PC-3 (cell line): ENCODE measurements at regions not wholly inside any gene's neighbourhood (a gene's known extent, or its start where the extent isn't known, plus 50 kb on each side); places are given as distances from the start of the nearest gene placed in this dataset.
A peak's percentile ranks its signal among the peaks of the same experiment; 100 is the strongest.

Experiments used
- ATAC-seq: fragments of 200-7000 bp; cut with Tn5 transposase; 2 replicates; pipeline ENCODE4 v1.9.1; 2020; ENCODE audit warnings: mild to moderate bottlenecking, moderate library complexity
- BruUV-seq: library from RNA; stranded (reverse); fragments of 400-500 nt; replicated peaks from 2 replicates; lab custom pipeline; 2021; lab: Mats Ljungman, UMichigan
- CTCF ChIA-PET: fragments of 300-600 bp; sonication (Branson Sonifier 250); formaldehyde crosslinking; loops from one replicate; lab custom pipeline; 2022; ENCODE audit warnings: antibody characterized with exemption; lab: Charles Lee
- POLR2A ChIA-PET: fragments of 300-600 bp; sonication (Branson Sonifier 250); formaldehyde crosslinking; loops from one replicate; lab custom pipeline; 2022; ENCODE audit warnings: antibody characterized with exemption; ENCODE audit not compliant: unreplicated experiment; lab: Charles Lee
- DNase-seq: peaks from one replicate; pipeline ENCODE4 v3.0.0-alpha.2; 2015
- H2AFZ ChIP-seq: fragments of 300-600 bp; sonication (generic); 2 replicates; pipeline ENCODE4 v1.6.0; 2016; ENCODE audit warnings: antibody characterized with exemption, low read length
- H3F3A ChIP-seq: fragments of 300-600 bp; sonication (generic); one replicate; pipeline ENCODE4 v1.6.0; 2017; ENCODE audit warnings: antibody characterized with exemption, low read length, control low read depth, mild to moderate bottlenecking; ENCODE audit not compliant: unreplicated experiment
- H3K27ac ChIP-seq: fragments of 300-600 bp; sonication (generic); 2 replicates; pipeline ENCODE4 v1.5.1; 2016; ENCODE audit warnings: mild to moderate bottlenecking, low read length
- H3K27me3 ChIP-seq: fragments of 300-600 bp; sonication (generic); 2 replicates; pipeline ENCODE4 v1.6.1; 2016; ENCODE audit warnings: low read length, mixed read lengths
- H3K36me3 ChIP-seq: fragments of 300-600 bp; sonication (generic); 2 replicates; pipeline ENCODE4 v1.6.1; 2016; ENCODE audit warnings: low read depth, mixed run types, low read length, mixed read lengths
- H3K4me1 ChIP-seq: fragments of 300-600 bp; sonication (generic); 2 replicates; pipeline ENCODE4 v1.5.1; 2016; ENCODE audit warnings: low read length; ENCODE audit not compliant: insufficient read depth
- H3K4me2 ChIP-seq: fragments of 300-600 bp; sonication (generic); 2 replicates; pipeline ENCODE4 v1.6.0; 2016; ENCODE audit warnings: low read length
- H3K4me3 ChIP-seq: fragments of 300-600 bp; sonication (generic); 2 replicates; pipeline ENCODE4 v1.5.1; 2016; ENCODE audit warnings: mild to moderate bottlenecking, low read length, mixed read lengths
- H3K79me2 ChIP-seq: fragments of 300-600 bp; sonication (generic); 2 replicates; pipeline ENCODE4 v1.6.1; 2017; ENCODE audit warnings: low read length, mixed read lengths
- H3K9ac ChIP-seq: fragments of 300-600 bp; sonication (generic); 2 replicates; pipeline ENCODE4 v1.6.0; 2016; ENCODE audit warnings: mild to moderate bottlenecking, low read length
- H3K9me2 ChIP-seq: fragments of 300-600 bp; sonication (generic); replicated peaks from 2 replicates; pipeline ENCODE4 v1.6.1; 2016; ENCODE audit warnings: mixed run types, low read length, mixed read lengths
- H3K9me3 ChIP-seq: fragments of 300-600 bp; sonication (generic); 2 replicates; pipeline ENCODE4 v1.6.1; 2016; ENCODE audit warnings: low read length, mixed read lengths
- H4K20me1 ChIP-seq: fragments of 300-600 bp; sonication (generic); 2 replicates; pipeline ENCODE4 v1.6.1; 2016; ENCODE audit warnings: low read length, mixed read lengths
- CTCF ChIP-seq: fragments of 300-600 bp; sonication (generic); conservative IDR thresholded peaks from 2 replicates; pipeline ENCODE4 v1.5.1; 2017; ENCODE audit warnings: antibody characterized with exemption, low read depth, mild to moderate bottlenecking, low read length
- EZH2 ChIP-seq: fragments of 300-600 bp; sonication (generic); IDR thresholded peaks from one replicate; pipeline ENCODE4 v1.6.1; 2017; ENCODE audit warnings: antibody characterized with exemption, mild to moderate bottlenecking, low read length; ENCODE audit not compliant: unreplicated experiment
- EZH2phosphoT487 ChIP-seq: fragments of 300-600 bp; sonication (generic); IDR thresholded peaks from 2 replicates; pipeline ENCODE4 v1.6.1; 2018; ENCODE audit warnings: mild to moderate bottlenecking, antibody characterized with exemption, low read length, borderline replicate concordance
- intact Hi-C: fragments of 100-400 bp; cut with micrococcal nuclease; formaldehyde crosslinking; loops from 2 replicates; pipeline ENCODE4 v1.9.0; 2023

GRCh38 chr5:103648086-103648485, 85.5 kb upstream of the NUDT12 start:
- TF ChIP-seq CTCF: peak; percentile 54
- TF ChIP-seq EZH2phosphoT487: no peak
- POLR2A ChIA-PET: interaction anchor here (0.6 kb wide), 1 partner anchor 389 kb away, joined by 3 read pairs; the partner anchor contains the start of gene MACIR
- H4K20me1 ChIP-seq: no peaks in the 10 kb centered on the region
- H3K9me2 ChIP-seq: no peaks in the 10 kb centered on the region
- no peak overlapping the region for H3K9ac ChIP-seq
- H3K27ac ChIP-seq: no peak overlapping the region
- CTCF ChIA-PET: no interaction called here
- H3K79me2 ChIP-seq: no peaks in the 10 kb centered on the region
- H3K4me2 ChIP-seq: no peak overlapping the region
- H3K4me1 ChIP-seq: no peaks in the 10 kb centered on the region
- H3K36me3 ChIP-seq: no peaks in the 10 kb centered on the region
- H3K9me3 ChIP-seq: no peaks in the 10 kb centered on the region
- intact Hi-C loops: no loop called here
- BruUV-seq: no TSS peak
- no peaks in the 10 kb centered on the region for H3K27me3 ChIP-seq
- DNase-seq (peak; percentile 13), ATAC-seq (no peak)
- no peak overlapping the region for H3K4me3 ChIP-seq
- no peaks in the 10 kb centered on the region for H3F3A ChIP-seq
- H2AFZ ChIP-seq: no peak overlapping the region

- DNase-seq: no peak
- no peaks in the 10 kb centered on the region for H3K27me3 ChIP-seq
- ChIA-PET POLR2A (no interaction called here), CTCF (no interaction called here)
- intact Hi-C loops: no loop called here
- H3F3A ChIP-seq: no peaks in the 10 kb centered on the region
- H3K4me3 ChIP-seq: no peak overlapping the region
- no TSS peak for BruUV-seq
- no peak overlapping the region for H2AFZ ChIP-seq
- ATAC-seq: no peak
- no peaks in the 10 kb centered on the region for H3K36me3 ChIP-seq
- no peak overlapping the region for H3K4me2 ChIP-seq
- no peaks in the 10 kb centered on the region for H3K9me3 ChIP-seq
- no peaks in the 10 kb centered on the region for H3K9me2 ChIP-seq
- no peak for TF ChIP-seq EZH2phosphoT487
- no peak for TF ChIP-seq CTCF
- TF ChIP-seq EZH2: no peak
- H3K27ac ChIP-seq: no peak overlapping the region
- H3K79me2 ChIP-seq: no peaks in the 10 kb centered on the region
- H4K20me1 ChIP-seq: no peaks in the 10 kb centered on the region
- H3K9ac ChIP-seq: no peak overlapping the region
- H3K4me1 ChIP-seq: no peaks in the 10 kb centered on the region
Measured at GRCh38 chr5:103646698-103647614, 84.4 kb upstream of the NUDT12 start.

GRCh38 chr5:103645816-103646215, 83.2 kb upstream of the NUDT12 start:
- ChIA-PET CTCF (interaction anchor here (0.5 kb wide), 1 partner anchor 320 kb away, joined by 3 read pairs; no protein-coding TSS in a partner anchor), POLR2A (no interaction called here)
- DNase-seq: no peak
- H3F3A ChIP-seq: no peaks in the 10 kb centered on the region
- H3K27ac ChIP-seq: no peak overlapping the region
- intact Hi-C loops: no loop called here
- no peaks in the 10 kb centered on the region for H4K20me1 ChIP-seq
- no peaks in the 10 kb centered on the region for H3K79me2 ChIP-seq
- no peak for ATAC-seq
- TF ChIP-seq EZH2phosphoT487: no peak
- TF ChIP-seq CTCF: no peak
- no peak for TF ChIP-seq EZH2
- no TSS peak for BruUV-seq
- H3K36me3 ChIP-seq: no peaks in the 10 kb centered on the region
- H3K4me2 ChIP-seq: no peak overlapping the region
- H3K9me2 ChIP-seq: no peaks in the 10 kb centered on the region
- no peaks in the 10 kb centered on the region for H3K27me3 ChIP-seq
- no peak overlapping the region for H2AFZ ChIP-seq
- H3K4me1 ChIP-seq: no peaks in the 10 kb centered on the region
- no peak overlapping the region for H3K9ac ChIP-seq
- no peaks in the 10 kb centered on the region for H3K9me3 ChIP-seq
- no peak overlapping the region for H3K4me3 ChIP-seq
